ENCODE measurements at regions not wholly inside any gene's neighbourhood (a gene's known extent, or its start where the extent isn't known, plus 50 kb on each side); places are given as distances from the start of the nearest gene placed in this dataset.

GRCh38 chr10:2012209-2012608 lies 274.9 kb upstream of the ADARB2 start:
- Histone ChIP-seq H3K4me3 (ENCODE audit: control extremely low read depth in 1 of 5, extremely low read depth in 1 of 5, insufficient read depth in 1 of 5, low read depth in 2 of 5, low read length in 4 of 5) (no peak overlapping the region), H3K79me2 (ENCODE audit: control insufficient read depth, insufficient read depth, low read length) (no peaks in the 10 kb centered on the region), H3K4me2 (replicated peaks; ENCODE audit: low read depth, low read length, poor library complexity, severe bottlenecking) (no peak overlapping the region), H3K4me1 (ENCODE audit: control insufficient read depth in 2 of 2, insufficient read depth in 2 of 2, low read length in 2 of 2) (no peaks in the 10 kb centered on the region), H3K36me3 (replicated peaks in 1 of 2; ENCODE audit: control extremely low read depth in 1 of 2, control insufficient read depth in 1 of 2, extremely low read depth in 1 of 2, insufficient read depth in 2 of 2, low read length in 1 of 2) (no peaks in the 10 kb centered on the region), H2AFZ (ENCODE audit: insufficient read depth, low read depth, low read length, poor library complexity, severe bottlenecking) (no peak overlapping the region), H3K27me3 (replicated peaks in 1 of 4; ENCODE audit: control extremely low read depth in 1 of 4, control insufficient read depth in 3 of 4, insufficient read depth in 4 of 4, low read length in 3 of 4) (no peaks in the 10 kb centered on the region), H3K9ac (ENCODE audit: low read length) (no peak overlapping the region), H3K27ac (ENCODE audit: low read length in 2 of 2) (no peak overlapping the region), H3K9me3 (ENCODE audit: control extremely low read depth in 1 of 3, control insufficient read depth in 2 of 3, insufficient read depth in 1 of 3, low read length in 2 of 3) (peaks cover 0 to 3% (median 0%) of the 10 kb centered on the region in 3 donors), H4K20me1 (ENCODE audit: control insufficient read depth, insufficient read depth, low read length, poor library complexity, severe bottlenecking) (no peaks in the 10 kb centered on the region)
- DNase-seq, result no peak
- H3K27ac Mint-ChIP-seq, result no peak overlapping the region
- ChIA-PET CTCF (no interaction called here), POLR2A (no interaction called here)
- H3K4me1 Mint-ChIP-seq, result no peaks in the 10 kb centered on the region
- no peaks in the 10 kb centered on the region for H3K9me3 Mint-ChIP-seq (ENCODE audit: insufficient read depth)
- no peak overlapping the region for H3K4me3 Mint-ChIP-seq
- intact Hi-C loops (cut with micrococcal nuclease), result no loop called here
- ATAC-seq (ENCODE audit: low read depth), result no peak
- no peak for TF ChIP-seq CTCF (IDR thresholded peaks at IDR 0.05)
- no peak for TF ChIP-seq EZH2 (IDR thresholded peaks at IDR 0.05; ENCODE audit: borderline replicate concordance, insufficient read depth, low read depth, low read length, poor library complexity, severe bottlenecking)
- H3K27me3 Mint-ChIP-seq, result peaks cover 4% of the 10 kb centered on the region
- 90% methylated on average over 5 of the region's 5 CpGs for WGBS (ENCODE audit: insufficient coverage)

- intact Hi-C loops (cut with micrococcal nuclease), result no loop called here
- POLR2A ChIA-PET, result no interaction called here
- no peak overlapping the region for H3K9ac ChIP-seq (ENCODE audit: low read length)
- Mint-ChIP-seq H3K27ac (no peak overlapping the region), H3K27me3 (peaks cover 4% of the 10 kb centered on the region), H3K9me3 (ENCODE audit: insufficient read depth) (no peaks in the 10 kb centered on the region), H3K4me1 (no peaks in the 10 kb centered on the region), H3K4me3 (no peak overlapping the region)
- no peaks in the 10 kb centered on the region for H3K79me2 ChIP-seq (ENCODE audit: control insufficient read depth, insufficient read depth, low read length)
- no peaks in the 10 kb centered on the region for H4K20me1 ChIP-seq (ENCODE audit: control insufficient read depth, insufficient read depth, low read length, poor library complexity, severe bottlenecking)
- CTCF ChIA-PET, result no interaction called here
- no peak for ATAC-seq (ENCODE audit: low read depth)
- peaks cover 0 to 3% (median 0%) of the 10 kb centered on the region in 3 donors for H3K9me3 ChIP-seq (ENCODE audit: control extremely low read depth in 1 of 3, control insufficient read depth in 2 of 3, insufficient read depth in 1 of 3, low read length in 2 of 3)
- 88% methylated on average over 14 of the region's 14 CpGs for WGBS (ENCODE audit: insufficient coverage)
- no peak overlapping the region for H2AFZ ChIP-seq (ENCODE audit: insufficient read depth, low read depth, low read length, poor library complexity, severe bottlenecking)
- DNase-seq, result no peak
- H3K27me3 ChIP-seq (replicated peaks in 1 of 4; ENCODE audit: control extremely low read depth in 1 of 4, control insufficient read depth in 3 of 4, insufficient read depth in 4 of 4, low read length in 3 of 4), result no peaks in the 10 kb centered on the region
- H3K4me2 ChIP-seq (replicated peaks; ENCODE audit: low read depth, low read length, poor library complexity, severe bottlenecking), result no peak overlapping the region
- no peaks in the 10 kb centered on the region for H3K4me1 ChIP-seq (ENCODE audit: control insufficient read depth in 2 of 2, insufficient read depth in 2 of 2, low read length in 2 of 2)
- H3K4me3 ChIP-seq (ENCODE audit: control extremely low read depth in 1 of 5, extremely low read depth in 1 of 5, insufficient read depth in 1 of 5, low read depth in 2 of 5, low read length in 4 of 5), result no peak overlapping the region
- H3K27ac ChIP-seq (ENCODE audit: low read length in 2 of 2), result no peak overlapping the region
- TF ChIP-seq CTCF (IDR thresholded peaks at IDR 0.05) (no peak), EZH2 (IDR thresholded peaks at IDR 0.05; ENCODE audit: borderline replicate concordance, insufficient read depth, low read depth, low read length, poor library complexity, severe bottlenecking) (no peak)
- no peaks in the 10 kb centered on the region for H3K36me3 ChIP-seq (replicated peaks in 1 of 2; ENCODE audit: control extremely low read depth in 1 of 2, control insufficient read depth in 1 of 2, extremely low read depth in 1 of 2, insufficient read depth in 2 of 2, low read length in 1 of 2)
Measured at GRCh38 chr10:2011106-2011716, 273.9 kb upstream of the ADARB2 start.

Measured in B cell (primary cell).